SH-SY5Y (cell line): ENCODE measurements at regions not wholly inside any gene's neighbourhood (a gene's known extent, or its start where the extent isn't known, plus 50 kb on each side); places are given as distances from the start of the nearest gene placed in this dataset.

Experiments used
- GATA2 ChIP-seq: IDR thresholded peaks from 2 replicates; pipeline ENCODE4 v1.6.1; 2011; ENCODE audit warnings: mild to moderate bottlenecking, low read depth, low read length
- GATA3 ChIP-seq: IDR thresholded peaks from 2 replicates; pipeline ENCODE4 v1.6.1; 2011; ENCODE audit warnings: low read depth, mild to moderate bottlenecking, low read length, moderate library complexity

- TF ChIP-seq GATA2 (no peak), GATA3 (no peak)
Measured at GRCh38 chr5:174549254-174549653, 175.1 kb upstream of the MSX2 start.
